GM23338 (cell line): ENCODE measurements at regions not wholly inside any gene's neighbourhood (a gene's known extent, or its start where the extent isn't known, plus 50 kb on each side); places are given as distances from the start of the nearest gene placed in this dataset.

Experiments used
- ATAC-seq: fragments of 200-7000 bp; cut with Tn5 transposase; 3 replicates; pipeline ENCODE4 v1.9.1; 2020
- DNase-seq: peaks from one replicate; pipeline ENCODE4 v3.0.0-alpha.2; 2015; ENCODE audit warnings: low spot score
- H2AFZ ChIP-seq: fragments of 200-600 bp; sonication (generic); 2 replicates; pipeline ENCODE4 v1.8.0; 2016; ENCODE audit warnings: antibody characterized with exemption, mild to moderate bottlenecking, moderate library complexity
- H3F3A ChIP-seq: fragments of 200-600 bp; sonication (generic); replicated peaks from 2 replicates; pipeline ENCODE4 v1.8.0; 2017; ENCODE audit warnings: antibody characterized with exemption, mixed run types, low read depth
- H3K27ac ChIP-seq: fragments of 200-600 bp; sonication (generic); 2 replicates; pipeline ENCODE4 v1.6.1; 2016; ENCODE audit warnings: low read depth
- H3K27me3 ChIP-seq: fragments of 200-600 bp; sonication (generic); 2 replicates; pipeline ENCODE4 v1.8.0; 2016; ENCODE audit warnings: mild to moderate bottlenecking, mixed run types, moderate library complexity; ENCODE audit not compliant: insufficient read depth
- H3K36me3 ChIP-seq: fragments of 200-600 bp; sonication (generic); 2 replicates; pipeline ENCODE4 v1.8.0; 2016; ENCODE audit warnings: mild to moderate bottlenecking; ENCODE audit not compliant: insufficient read depth
- H3K4me1 ChIP-seq: fragments of 200-600 bp; sonication (generic); 2 replicates; pipeline ENCODE4 v1.8.0; 2016; ENCODE audit warnings: mild to moderate bottlenecking, moderate library complexity; ENCODE audit not compliant: insufficient read depth
- H3K4me2 ChIP-seq: fragments of 200-600 bp; sonication (generic); 2 replicates; pipeline ENCODE4 v1.7.1; 2017; ENCODE audit warnings: mixed run types
- H3K4me3 ChIP-seq: fragments of 200-600 bp; sonication (generic); 2 replicates; pipeline ENCODE4 v1.6.1; 2016; ENCODE audit warnings: mixed run types
- H3K79me2 ChIP-seq: fragments of 200-600 bp; sonication (generic); replicated peaks from 2 replicates; pipeline ENCODE4 v1.8.0; 2017; ENCODE audit warnings: mild to moderate bottlenecking; ENCODE audit not compliant: insufficient read depth
- H3K9me2 ChIP-seq: fragments of 200-600 bp; sonication (generic); 2 replicates; pipeline ENCODE4 v1.8.0; 2017; ENCODE audit not compliant: insufficient read depth
- H4K20me1 ChIP-seq: fragments of 200-600 bp; sonication (generic); replicated peaks from 2 replicates; pipeline ENCODE4 v1.8.0; 2017; ENCODE audit warnings: mild to moderate bottlenecking; ENCODE audit not compliant: insufficient read depth
- H3K27ac Mint-ChIP-seq: 2 replicates; pipeline ENCODE4 v1.8.0; 2020; ENCODE audit warnings: inconsistent platforms, mild to moderate bottlenecking, moderate library complexity, mixed read lengths
- H3K27me3 Mint-ChIP-seq: 3 replicates; pipeline ENCODE4 v1.8.0; 2022; ENCODE audit warnings: low read depth, mild to moderate bottlenecking, moderate library complexity, mixed read lengths, inconsistent platforms; ENCODE audit not compliant: insufficient read depth, poor library complexity
- H3K36me3 Mint-ChIP-seq: 3 replicates; pipeline ENCODE4 v1.8.0; 2021; ENCODE audit warnings: low read depth, mild to moderate bottlenecking, inconsistent platforms, moderate library complexity, mixed read lengths
- H3K4me1 Mint-ChIP-seq: 3 replicates; pipeline ENCODE4 v1.8.0; 2020; ENCODE audit warnings: mild to moderate bottlenecking, inconsistent platforms, mixed read lengths
- H3K4me3 Mint-ChIP-seq: 3 replicates; pipeline ENCODE4 v1.8.0; 2021; ENCODE audit warnings: moderate library complexity, mild to moderate bottlenecking, inconsistent platforms, mixed read lengths
- H3K9me3 Mint-ChIP-seq: 3 replicates; pipeline ENCODE4 v1.8.0; 2020; ENCODE audit warnings: moderate library complexity, mild to moderate bottlenecking, inconsistent platforms, mixed read lengths
- CTCF ChIP-seq, 2 experiments: fragments of 200-600 bp in 1 of 2; sonication (generic) in 1 of 2; conservative IDR thresholded peaks; 2 replicates each; pipeline versions ENCODE4 v1.5.1 to v1.6.1; 2016 to 2017; ENCODE audit warnings: antibody characterized with exemption in 2 of 2, low read depth in 2 of 2, mild to moderate bottlenecking in 2 of 2, moderate library complexity in 1 of 2
- EZH2 ChIP-seq: fragments of 200-600 bp; sonication (generic); IDR thresholded peaks from one replicate; pipeline ENCODE4 v1.8.0; 2017; ENCODE audit warnings: antibody characterized with exemption, mild to moderate bottlenecking, low read depth; ENCODE audit not compliant: unreplicated experiment
- EZH2phosphoT487 ChIP-seq: fragments of 200-600 bp; sonication (generic); IDR thresholded peaks from one replicate; pipeline ENCODE4 v1.8.1; 2018; ENCODE audit warnings: antibody characterized with exemption; ENCODE audit not compliant: unreplicated experiment
- JUNB ChIP-seq: IDR thresholded peaks from one replicate; pipeline ENCODE4 v1.6.1; 2016; ENCODE audit warnings: antibody characterized with exemption; ENCODE audit not compliant: unreplicated experiment
- NANOG ChIP-seq: IDR thresholded peaks from 2 replicates; pipeline ENCODE4 v1.6.1; 2016; ENCODE audit warnings: antibody characterized with exemption, borderline replicate concordance
- POLR2AphosphoS5 ChIP-seq: IDR thresholded peaks from 2 replicates; pipeline ENCODE4 v1.6.1; 2016; ENCODE audit warnings: antibody characterized with exemption, low read depth
- REST ChIP-seq: IDR thresholded peaks from one replicate; pipeline ENCODE4 v1.6.1; 2018; ENCODE audit warnings: antibody characterized with exemption; ENCODE audit not compliant: unreplicated experiment
- ZNF114 ChIP-seq: fragments of 250-450 bp; sonication (Bioruptor Pico); IDR thresholded peaks from 2 replicates; pipeline ENCODE4 v1.5.0; 2020; ENCODE audit warnings: mild to moderate bottlenecking, moderate library complexity
- ZNF462 ChIP-seq: fragments of 250-450 bp; sonication (Bioruptor Pico); IDR thresholded peaks from 2 replicates; pipeline ENCODE4 v1.5.0; 2020; ENCODE audit warnings: mild to moderate bottlenecking, moderate library complexity

- TF ChIP-seq ZNF462 (CRISPR knock-in tag) (no peak), EZH2phosphoT487 (no peak), EZH2 (no peak), POLR2AphosphoS5 (no peak), JUNB (no peak), CTCF (conservative IDR thresholded peaks at IDR 0.05; ENCODE audit: low read depth in 2 of 2) (no peak), ZNF114 (CRISPR knock-in tag) (no peak)
Observed at GRCh38 chr6:104460738-104461483, 398.8 kb downstream of the HACE1 start (continued).

- no peak for ATAC-seq
Observed at GRCh38 chr6:104459543-104459942, 400.2 kb downstream of the HACE1 start.

More at GRCh38 chr6:104459543-104459942, 400.2 kb downstream of the HACE1 start:
- H2AFZ ChIP-seq: no peak overlapping the region
- no peak overlapping the region for H3K4me3 ChIP-seq
- DNase-seq: no peak
- no peaks in the 10 kb centered on the region for H3K36me3 Mint-ChIP-seq
- H3K27me3 Mint-ChIP-seq: no peaks in the 10 kb centered on the region
- H3K4me2 ChIP-seq: no peak overlapping the region
- no peaks in the 10 kb centered on the region for H3K27me3 ChIP-seq
- no peaks in the 10 kb centered on the region for H3K9me2 ChIP-seq
- H3K4me1 ChIP-seq: no peaks in the 10 kb centered on the region
- no peaks in the 10 kb centered on the region for H3K9me3 Mint-ChIP-seq
- no peak overlapping the region for H3K27ac ChIP-seq
- H3K36me3 ChIP-seq: no peaks in the 10 kb centered on the region
- no peaks in the 10 kb centered on the region for H3K4me1 Mint-ChIP-seq
- H3K79me2 ChIP-seq: no peaks in the 10 kb centered on the region
- TF ChIP-seq REST (no peak), POLR2AphosphoS5 (no peak), NANOG (no peak)
- no peak overlapping the region for H3K27ac Mint-ChIP-seq
- no peaks in the 10 kb centered on the region for H4K20me1 ChIP-seq
- H3K4me3 Mint-ChIP-seq: no peak overlapping the region
- H3F3A ChIP-seq: no peaks in the 10 kb centered on the region
